HFFc6 (cell line): ENCODE measurements at regions not wholly inside any gene's neighbourhood (a gene's known extent, or its start where the extent isn't known, plus 50 kb on each side); places are given as distances from the start of the nearest gene placed in this dataset.
"Not testable (repeated sequence)": the region's sequence is repeated elsewhere in the genome, so short reads cannot be mapped to it uniquely, and the experiment has no call there.

Experiments
- DNase-seq: peaks from one replicate; pipeline ENCODE4 v3.0.0-alpha.2; 2018
- H3K27ac Mint-ChIP-seq: 2 replicates; pipeline ENCODE4 v1.8.0; 2020; ENCODE audit warnings: mild to moderate bottlenecking, mixed read lengths
- H3K27me3 Mint-ChIP-seq: 2 replicates; pipeline ENCODE4 v1.8.0; 2021; ENCODE audit warnings: mild to moderate bottlenecking, moderate library complexity, mixed read lengths; ENCODE audit not compliant: insufficient read depth
- H3K36me3 Mint-ChIP-seq: 2 replicates; pipeline ENCODE4 v1.8.0; 2021; ENCODE audit warnings: low read depth, mixed read lengths
- H3K4me1 Mint-ChIP-seq: 2 replicates; pipeline ENCODE4 v1.8.0; 2020; ENCODE audit warnings: low read depth, mixed read lengths
- H3K4me3 Mint-ChIP-seq: 2 replicates; pipeline ENCODE4 v1.8.0; 2020; ENCODE audit warnings: mild to moderate bottlenecking, moderate library complexity, mixed read lengths
- H3K9me3 Mint-ChIP-seq: 2 replicates; pipeline ENCODE4 v1.8.0; 2020; ENCODE audit warnings: mild to moderate bottlenecking, mixed read lengths
- CTCF ChIP-seq: fragments of 200-600 bp; sonication (generic); IDR thresholded peaks from 2 replicates; pipeline ENCODE4 v1.5.0; 2021; ENCODE audit warnings: antibody characterized with exemption, mild to moderate bottlenecking

GRCh38 chr7:131829947-131830558, 273.6 kb upstream of the PODXL start:
- Mint-ChIP-seq H3K4me1 (no peaks in the 10 kb centered on the region), H3K36me3 (no peaks in the 10 kb centered on the region), H3K27ac (no peak overlapping the region), H3K9me3 (no peaks in the 10 kb centered on the region), H3K4me3 (no peak overlapping the region), H3K27me3 (peaks cover 48% of the 10 kb centered on the region)
- TF ChIP-seq CTCF = no peak
- no peak for DNase-seq

DNA sequence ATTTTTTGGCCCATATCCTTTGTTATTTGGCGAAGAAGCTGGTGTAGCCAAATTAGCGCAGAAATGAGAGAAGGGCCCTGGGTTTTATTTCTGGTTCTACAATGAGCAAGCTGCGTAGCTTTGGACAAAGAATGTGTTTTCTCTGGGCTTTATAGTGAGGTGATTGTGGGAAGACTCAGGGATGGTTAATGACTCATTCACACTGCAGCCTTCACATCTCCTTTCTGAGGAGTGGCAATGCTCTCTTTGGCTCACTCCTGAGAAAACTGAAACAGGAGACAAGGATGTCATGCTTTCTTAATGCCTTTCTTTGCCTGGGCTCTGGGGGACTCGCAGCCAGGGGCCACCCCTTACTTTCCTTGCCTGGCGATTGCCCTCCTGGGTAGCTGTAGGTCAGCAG, 271.0 kb upstream of the PODXL start:
- H3K9me3 Mint-ChIP-seq = no peaks in the 10 kb centered on the region
- H3K4me3 Mint-ChIP-seq = no peak overlapping the region
- no peak for TF ChIP-seq CTCF
- H3K4me1 Mint-ChIP-seq = no peaks in the 10 kb centered on the region
- peaks cover 41% of the 10 kb centered on the region for H3K27me3 Mint-ChIP-seq
- no peak overlapping the region for H3K27ac Mint-ChIP-seq
- no peaks in the 10 kb centered on the region for H3K36me3 Mint-ChIP-seq
- no peak for DNase-seq

GRCh38 chr7:131826960-131827359, 270.5 kb upstream of the PODXL start:
- H3K27ac Mint-ChIP-seq = no peak overlapping the region
- H3K4me1 Mint-ChIP-seq = no peaks in the 10 kb centered on the region
- H3K9me3 Mint-ChIP-seq = no peaks in the 10 kb centered on the region
- DNase-seq = no peak
- H3K4me3 Mint-ChIP-seq = no peak overlapping the region
- H3K36me3 Mint-ChIP-seq = no peaks in the 10 kb centered on the region
- no peak for TF ChIP-seq CTCF
- peaks cover 42% of the 10 kb centered on the region for H3K27me3 Mint-ChIP-seq

DNA sequence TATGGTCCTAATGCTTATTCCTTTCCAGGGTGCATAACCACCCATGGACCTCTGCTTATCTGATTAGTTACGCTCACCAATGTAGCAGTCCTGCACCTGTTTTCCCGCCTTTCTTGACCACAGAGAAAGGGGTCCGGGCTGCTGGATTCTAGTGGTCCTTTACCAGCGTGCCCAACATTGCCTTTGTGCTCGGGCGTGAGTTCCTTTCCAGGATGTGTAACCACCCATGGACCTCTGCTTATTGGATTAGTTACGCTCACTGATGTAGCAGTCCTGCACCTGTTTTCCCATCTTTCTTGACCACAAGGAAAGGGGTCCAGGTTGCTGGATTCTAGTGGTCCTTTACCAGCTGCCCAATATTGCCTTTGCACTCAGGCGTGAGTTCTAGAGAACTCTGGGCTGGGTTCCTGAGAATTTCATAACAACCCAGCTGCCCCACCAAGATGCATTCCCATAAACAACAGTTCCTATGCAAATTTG, 267.6 kb upstream of the PODXL start:
- not testable (repeated sequence) for H3K36me3 Mint-ChIP-seq, H3K4me1 Mint-ChIP-seq, H3K27ac Mint-ChIP-seq, H3K9me3 Mint-ChIP-seq, DNase-seq, H3K4me3 Mint-ChIP-seq
- H3K27me3 Mint-ChIP-seq = peaks cover 44% of the 10 kb centered on the region

GRCh38 chr7:131819891-131820290, 263.5 kb upstream of the PODXL start:
- Mint-ChIP-seq H3K36me3 (no peaks in the 10 kb centered on the region), H3K9me3 (no peaks in the 10 kb centered on the region), H3K4me1 (no peaks in the 10 kb centered on the region), H3K4me3 (no peak overlapping the region), H3K27me3 (peaks cover 53% of the 10 kb centered on the region), H3K27ac (no peak overlapping the region)
- DNase-seq = no peak
- TF ChIP-seq CTCF = no peak

DNA sequence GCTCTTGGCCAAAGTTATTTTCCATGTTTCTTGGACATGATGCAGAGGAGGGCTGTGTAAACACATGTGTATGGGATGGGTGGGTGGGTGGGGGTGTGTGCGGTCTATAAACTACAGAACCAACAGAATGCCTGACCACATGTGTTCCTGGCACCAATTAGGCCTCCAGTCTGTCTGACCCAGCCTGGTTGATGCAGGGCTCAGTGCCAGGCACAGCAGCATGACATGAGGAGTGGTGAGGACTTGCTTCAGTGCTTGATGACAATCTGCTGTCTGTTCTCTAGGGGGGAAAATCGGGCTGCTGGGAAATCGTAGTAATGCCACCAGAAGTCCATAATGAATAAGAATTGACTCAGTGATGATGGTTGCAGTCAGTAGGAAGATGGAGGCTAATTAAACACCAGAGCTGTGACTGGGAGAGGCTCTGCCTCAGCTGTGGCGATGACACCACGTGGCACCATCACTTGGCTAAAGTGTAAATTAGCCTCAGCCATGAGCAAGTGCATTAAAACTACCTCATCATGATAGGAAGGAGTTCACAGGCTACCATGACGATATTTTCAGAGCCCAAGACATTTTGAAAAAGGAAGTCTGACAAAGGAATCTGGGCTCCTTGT, 260.1 kb upstream of the PODXL start:
- TF ChIP-seq CTCF = no peak

More for the DNA sequence above, 260.1 kb upstream of the PODXL start:
- Mint-ChIP-seq H3K9me3 (no peaks in the 10 kb centered on the region), H3K4me1 (no peaks in the 10 kb centered on the region), H3K27me3 (peaks cover 45% of the 10 kb centered on the region), H3K27ac (no peak overlapping the region), H3K36me3 (no peaks in the 10 kb centered on the region), H3K4me3 (no peak overlapping the region)
- no peak for DNase-seq
